Activated naive CD8-positive, alpha-beta T cell treated with anti-CD3 and anti-CD28 coated beads for 36 hours (primary cell): ENCODE measurements at regions not wholly inside any gene's neighbourhood (a gene's known extent, or its start where the extent isn't known, plus 50 kb on each side); places are given as distances from the start of the nearest gene placed in this dataset.

ENCODE experiments used
- DNase-seq: peaks from one replicate; pipeline ENCODE4 v3.0.0; 2021
- H3K27ac Mint-ChIP-seq: one replicate; pipeline ENCODE4 v1.8.0; 2022; ENCODE audit warnings: mild to moderate bottlenecking, moderate library complexity, mixed read lengths
- H3K27me3 Mint-ChIP-seq: one replicate; pipeline ENCODE4 v1.8.0; 2022; ENCODE audit warnings: mild to moderate bottlenecking, mixed read lengths
- H3K36me3 Mint-ChIP-seq: one replicate; pipeline ENCODE4 v1.8.0; 2021; ENCODE audit warnings: mild to moderate bottlenecking, mixed read lengths
- H3K4me1 Mint-ChIP-seq: one replicate; pipeline ENCODE4 v1.8.0; 2021; ENCODE audit warnings: mixed read lengths
- H3K4me3 Mint-ChIP-seq: one replicate; pipeline ENCODE4 v1.8.0; 2022; ENCODE audit warnings: mild to moderate bottlenecking, moderate library complexity, mixed read lengths
- H3K9me3 Mint-ChIP-seq: one replicate; pipeline ENCODE4 v1.8.0; 2022; ENCODE audit warnings: mixed read lengths

GRCh38 chr12:24270464-24270863, 321.0 kb upstream of the SOX5 start:
- Mint-ChIP-seq H3K4me3 (no peak overlapping the region), H3K27ac (no peak overlapping the region), H3K9me3 (no peaks in the 10 kb centered on the region), H3K36me3 (no peaks in the 10 kb centered on the region), H3K4me1 (no peaks in the 10 kb centered on the region), H3K27me3 (no peaks in the 10 kb centered on the region)
- DNase-seq: no peak

GRCh38 chr12:24268663-24269186, 319.3 kb upstream of the SOX5 start:
- Mint-ChIP-seq H3K27me3 (no peaks in the 10 kb centered on the region), H3K4me1 (no peaks in the 10 kb centered on the region), H3K36me3 (no peaks in the 10 kb centered on the region), H3K4me3 (no peak overlapping the region), H3K27ac (no peak overlapping the region), H3K9me3 (no peaks in the 10 kb centered on the region)
- DNase-seq: no peak

GRCh38 chr12:24266982-24267381, 317.5 kb upstream of the SOX5 start:
- H3K27ac Mint-ChIP-seq: no peak overlapping the region
- no peaks in the 10 kb centered on the region for H3K4me1 Mint-ChIP-seq
- no peaks in the 10 kb centered on the region for H3K36me3 Mint-ChIP-seq
- no peak overlapping the region for H3K4me3 Mint-ChIP-seq
- H3K9me3 Mint-ChIP-seq: no peaks in the 10 kb centered on the region
- H3K27me3 Mint-ChIP-seq: no peaks in the 10 kb centered on the region
- no peak for DNase-seq

- DNase-seq: no peak
- Mint-ChIP-seq H3K27ac (no peak overlapping the region), H3K36me3 (no peaks in the 10 kb centered on the region), H3K4me1 (no peaks in the 10 kb centered on the region), H3K4me3 (no peak overlapping the region), H3K27me3 (no peaks in the 10 kb centered on the region), H3K9me3 (no peaks in the 10 kb centered on the region)
Measured at GRCh38 chr12:24256684-24257083, 307.2 kb upstream of the SOX5 start.

- no peaks in the 10 kb centered on the region for H3K9me3 Mint-ChIP-seq
- DNase-seq: no peak
- H3K36me3 Mint-ChIP-seq: no peaks in the 10 kb centered on the region
- no peak overlapping the region for H3K4me3 Mint-ChIP-seq
- no peaks in the 10 kb centered on the region for H3K27me3 Mint-ChIP-seq
- no peaks in the 10 kb centered on the region for H3K4me1 Mint-ChIP-seq
- no peak overlapping the region for H3K27ac Mint-ChIP-seq
Measured at GRCh38 chr12:24255920-24256665, 306.6 kb upstream of the SOX5 start.

GRCh38 chr12:24252602-24253001, 303.1 kb upstream of the SOX5 start:
- peaks cover 1% of the 10 kb centered on the region for H3K9me3 Mint-ChIP-seq
- DNase-seq: no peak
- H3K4me1 Mint-ChIP-seq: no peaks in the 10 kb centered on the region
- no peaks in the 10 kb centered on the region for H3K27me3 Mint-ChIP-seq
- H3K36me3 Mint-ChIP-seq: no peaks in the 10 kb centered on the region
- no peak overlapping the region for H3K27ac Mint-ChIP-seq
- H3K4me3 Mint-ChIP-seq: no peak overlapping the region

GRCh38 chr12:24246934-24247333, 297.5 kb upstream of the SOX5 start:
- Mint-ChIP-seq H3K36me3 (no peaks in the 10 kb centered on the region), H3K27me3 (no peaks in the 10 kb centered on the region), H3K4me1 (no peaks in the 10 kb centered on the region), H3K4me3 (no peak overlapping the region), H3K27ac (no peak overlapping the region), H3K9me3 (peaks cover 1% of the 10 kb centered on the region)
- DNase-seq: no peak

GRCh38 chr12:24246376-24246775, 296.9 kb upstream of the SOX5 start:
- Mint-ChIP-seq H3K9me3 (peaks cover 1% of the 10 kb centered on the region), H3K4me3 (no peak overlapping the region), H3K36me3 (no peaks in the 10 kb centered on the region), H3K27ac (no peak overlapping the region), H3K27me3 (no peaks in the 10 kb centered on the region), H3K4me1 (no peaks in the 10 kb centered on the region)
- DNase-seq: no peak

GRCh38 chr12:24244801-24245200, 295.3 kb upstream of the SOX5 start:
- Mint-ChIP-seq H3K36me3 (no peaks in the 10 kb centered on the region), H3K9me3 (peaks cover 1% of the 10 kb centered on the region), H3K27me3 (no peaks in the 10 kb centered on the region), H3K4me1 (no peaks in the 10 kb centered on the region), H3K27ac (no peak overlapping the region), H3K4me3 (no peak overlapping the region)
- no peak for DNase-seq

GRCh38 chr12:24244231-24244630, 294.8 kb upstream of the SOX5 start:
- H3K9me3 Mint-ChIP-seq: peaks cover 1% of the 10 kb centered on the region
- H3K27me3 Mint-ChIP-seq: no peaks in the 10 kb centered on the region
- H3K4me3 Mint-ChIP-seq: no peak overlapping the region
- H3K4me1 Mint-ChIP-seq: no peaks in the 10 kb centered on the region
- no peaks in the 10 kb centered on the region for H3K36me3 Mint-ChIP-seq
- no peak overlapping the region for H3K27ac Mint-ChIP-seq
- no peak for DNase-seq

GRCh38 chr12:24240707-24241106, 291.2 kb upstream of the SOX5 start:
- Mint-ChIP-seq H3K27ac (no peak overlapping the region), H3K4me1 (no peaks in the 10 kb centered on the region), H3K9me3 (no peaks in the 10 kb centered on the region), H3K36me3 (no peaks in the 10 kb centered on the region), H3K4me3 (no peak overlapping the region), H3K27me3 (no peaks in the 10 kb centered on the region)
- no peak for DNase-seq

GRCh38 chr12:24233519-24234246, 284.2 kb upstream of the SOX5 start:
- Mint-ChIP-seq H3K4me1 (no peaks in the 10 kb centered on the region), H3K4me3 (no peak overlapping the region), H3K36me3 (no peaks in the 10 kb centered on the region), H3K27me3 (no peaks in the 10 kb centered on the region), H3K27ac (no peak overlapping the region), H3K9me3 (peaks cover 1% of the 10 kb centered on the region)
- DNase-seq: no peak

- H3K27ac Mint-ChIP-seq: no peak overlapping the region
- peaks cover 1% of the 10 kb centered on the region for H3K9me3 Mint-ChIP-seq
- no peaks in the 10 kb centered on the region for H3K4me1 Mint-ChIP-seq
- no peak for DNase-seq
- H3K27me3 Mint-ChIP-seq: no peaks in the 10 kb centered on the region
- H3K4me3 Mint-ChIP-seq: no peak overlapping the region
- H3K36me3 Mint-ChIP-seq: no peaks in the 10 kb centered on the region
Measured at GRCh38 chr12:24232531-24232930, 283.1 kb upstream of the SOX5 start.

- Mint-ChIP-seq H3K27me3 (no peaks in the 10 kb centered on the region), H3K4me1 (no peaks in the 10 kb centered on the region), H3K9me3 (peaks cover 1% of the 10 kb centered on the region), H3K4me3 (no peak overlapping the region), H3K36me3 (no peaks in the 10 kb centered on the region), H3K27ac (no peak overlapping the region)
- DNase-seq: no peak
Measured at GRCh38 chr12:24231298-24231697, 281.8 kb upstream of the SOX5 start.

- no peak overlapping the region for H3K27ac Mint-ChIP-seq
- H3K36me3 Mint-ChIP-seq: no peaks in the 10 kb centered on the region
- DNase-seq: no peak
- H3K27me3 Mint-ChIP-seq: no peaks in the 10 kb centered on the region
- no peaks in the 10 kb centered on the region for H3K4me1 Mint-ChIP-seq
- H3K9me3 Mint-ChIP-seq: peaks cover 1% of the 10 kb centered on the region
- no peak overlapping the region for H3K4me3 Mint-ChIP-seq
Measured at GRCh38 chr12:24230061-24230701, 280.7 kb upstream of the SOX5 start.
